K562 (cell line): ENCODE measurements at regions not wholly inside any gene's neighbourhood (a gene's known extent, or its start where the extent isn't known, plus 50 kb on each side); places are given as distances from the start of the nearest gene placed in this dataset.

Experiments
- ATAC-seq: fragments of 200-7000 bp; cut with Tn5 transposase; 3 replicates; pipeline ENCODE4 v1.9.1; 2020; ENCODE audit warnings: moderate library complexity
- BruUV-seq: library from RNA; stranded (reverse); fragments of 400-500 nt; replicated peaks from 2 replicates; lab custom pipeline; 2021; lab: Mats Ljungman, UMichigan
- CTCF ChIA-PET: fragments of 300-600 bp; formaldehyde crosslinking; extraction: SDS; loops from one replicate; lab custom pipeline; 2021; ENCODE audit warnings: low intra/inter-chr PET ratio; lab: Yijun Ruan, JAX
- POLR2A ChIA-PET: fragments of 300-600, 350-650 bp; sonication (Branson Sonifier 250); formaldehyde crosslinking; extraction: SDS; loops from one replicate; lab custom pipeline; 2021; ENCODE audit warnings: antibody characterized with exemption, inconsistent platforms; lab: Yijun Ruan, JAX
- DNase-seq, 4 experiments: peaks; one replicate each; pipeline versions ENCODE4 v3.0.0 to v3.0.0-alpha.2; 2011 to 2018; ENCODE audit warnings: low spot score in 3 of 4, mixed read lengths in 3 of 4; ENCODE audit errors: extremely low read depth in 1 of 4
- FAIRE-seq: peaks from 2 replicates; lab custom pipeline; 2011; peaks lifted over from hg19 to GRCh38; lab: Jason Lieb, UNC
- H2AFZ ChIP-seq: 2 replicates; pipeline ENCODE4 v1.6.0; 2011; ENCODE audit warnings: low read depth, low read length, control low read depth, inconsistent platforms
- H3K27ac ChIP-seq: fragments of 200-600 bp; 3 replicates; pipeline ENCODE4 v1.8.0; 2011; ENCODE audit warnings: low read depth, mild to moderate bottlenecking, control low read depth, inconsistent platforms, low read length, moderate library complexity, mixed read lengths; ENCODE audit errors: extremely low read depth
- H3K27me3 ChIP-seq, 2 experiments: fragments of 300-600 bp in 1 of 2; 2 replicates in 1 of 2; 3 replicates in 1 of 2; pipeline versions ENCODE4 v1.6.0 to v1.8.0; 2011; ENCODE audit warnings: inconsistent platforms in 2 of 2, low read length in 2 of 2, mild to moderate bottlenecking in 1 of 2, mixed read lengths in 1 of 2, moderate library complexity in 1 of 2; ENCODE audit not compliant: control insufficient read depth in 2 of 2, insufficient read depth in 2 of 2
- H3K36me3 ChIP-seq: fragments of 300-600 bp; 3 replicates; pipeline ENCODE4 v1.8.0; 2011; ENCODE audit warnings: mild to moderate bottlenecking, low read length, inconsistent platforms; ENCODE audit not compliant: control insufficient read depth, insufficient read depth
- H3K4me1 ChIP-seq, 2 experiments: fragments of 200-600 bp in 1 of 2; replicated peaks in 1 of 2; 2 replicates in 1 of 2; 3 replicates in 1 of 2; pipeline versions ENCODE4 v1.5.1 to v1.8.0; 2011; ENCODE audit warnings: inconsistent platforms in 2 of 2, low read length in 2 of 2, mild to moderate bottlenecking in 1 of 2, mixed read lengths in 1 of 2, moderate library complexity in 1 of 2; ENCODE audit not compliant: control insufficient read depth in 2 of 2, insufficient read depth in 2 of 2
- H3K4me2 ChIP-seq: 2 replicates; pipeline ENCODE4 v1.6.1; 2011; ENCODE audit warnings: low read length, control low read depth, inconsistent platforms, mixed read lengths; ENCODE audit not compliant: insufficient read depth
- H3K4me3 ChIP-seq: fragments of 200-600 bp; sonication (generic), shearing (Covaris generic); 2 replicates; pipeline ENCODE4 v1.5.1; 2016; ENCODE audit warnings: control low read depth, inconsistent platforms
- H3K79me2 ChIP-seq: fragments of 200-600 bp; 3 replicates; pipeline ENCODE4 v1.8.0; 2011; ENCODE audit warnings: low read length, inconsistent platforms; ENCODE audit not compliant: control insufficient read depth, insufficient read depth
- H3K9ac ChIP-seq, 2 experiments: 2 replicates each; pipeline versions ENCODE4 v1.6.0 to v1.6.1; 2011; ENCODE audit warnings: low read depth in 2 of 2, low read length in 2 of 2, control low read depth in 1 of 2, inconsistent platforms in 1 of 2, mild to moderate bottlenecking in 1 of 2, mixed read lengths in 1 of 2; ENCODE audit not compliant: insufficient read depth in 1 of 2
- H3K9me1 ChIP-seq: one replicate; pipeline ENCODE4 v1.6.0; 2011; ENCODE audit warnings: inconsistent platforms, mild to moderate bottlenecking, low read length, moderate library complexity; ENCODE audit not compliant: control insufficient read depth, insufficient read depth
- H3K9me3 ChIP-seq: replicated peaks from 2 replicates; pipeline ENCODE4 v1.5.1; 2011; ENCODE audit warnings: low read depth, low read length, inconsistent platforms; ENCODE audit not compliant: control insufficient read depth, insufficient read depth
- H4K20me1 ChIP-seq: replicated peaks from 2 replicates; pipeline ENCODE4 v1.6.1; 2011; ENCODE audit warnings: low read length, inconsistent platforms, mixed read lengths; ENCODE audit not compliant: control insufficient read depth, insufficient read depth
- GATAD2B ChIP-seq: fragments of 450-650 bp; IDR thresholded peaks from 2 replicates; pipeline ENCODE4 v1.6.1; 2017; ENCODE audit warnings: mild to moderate bottlenecking, borderline replicate concordance
- KAT2B ChIP-seq: IDR thresholded peaks from one replicate; pipeline ENCODE4 v1.6.1; 2012; ENCODE audit warnings: low read depth, mild to moderate bottlenecking, control low read depth, inconsistent platforms, low read length, moderate library complexity
- RBFOX2 ChIP-seq: fragments of 200-400 bp; formaldehyde crosslinking; IDR thresholded peaks from 2 replicates; pipeline ENCODE4 v1.6.1; 2017; ENCODE audit warnings: low read depth, mild to moderate bottlenecking, low read length, moderate library complexity
- RHOXF2B ChIP-seq: fragments of 250-450 bp; sonication (Bioruptor Pico); conservative IDR thresholded peaks from 2 replicates; pipeline ENCODE4 v1.5.1; 2021
- ZNF277 ChIP-seq: fragments of 250-450 bp; sonication (Bioruptor Pico); IDR thresholded peaks from 2 replicates; pipeline ENCODE4 v1.8.0; 2022; ENCODE audit warnings: inconsistent platforms, mild to moderate bottlenecking, moderate library complexity, borderline replicate concordance
- ZNF717 ChIP-seq: fragments of 250-450 bp; sonication (Bioruptor Pico); IDR thresholded peaks from 2 replicates; pipeline ENCODE4 v1.5.0; 2021
- WGBS: fragments of 100-300 bp; shearing (Covaris generic); methylation state at CpG from one replicate; pipeline ENCODE4 v1.1.6; 2016; ENCODE audit warnings: low coverage, mixed read lengths; ENCODE audit not compliant: insufficient coverage; ENCODE audit errors: missing lambda C conversion rate; 5-methylcytosine and 5-hydroxymethylcytosine counted together
- in situ Hi-C: fragments of 300-500 bp; cut with MboI; formaldehyde crosslinking; loops from 4 replicates; pipeline ENCODE4 v1.15.0; 2018; ENCODE audit warnings: inconsistent platforms, mixed read lengths
- intact Hi-C: fragments of 100-400 bp; cut with micrococcal nuclease; formaldehyde crosslinking; loops from 2 replicates; pipeline ENCODE4 v1.14.2; 2022

GRCh38 chr3:194772241-194773000 is 86.7 kb downstream of the FAM43A start (continued):
- TF ChIP-seq ZNF277 (CRISPR knock-in tag), result no peak

- in situ Hi-C loops (no loop called here), intact Hi-C loops (no loop called here)
- Histone ChIP-seq H3K79me2 (no peaks in the 10 kb centered on the region), H3K9me1 (no peaks in the 10 kb centered on the region), H3K27me3 (peaks cover 6 to 43% of the 10 kb centered on the region in 2 experiments; a peak in 4 of 5 replicates), H3K27ac (no peak overlapping the region), H3K36me3 (no peaks in the 10 kb centered on the region), H3K9ac (no peak overlapping the region), H3K9me3 (no peaks in the 10 kb centered on the region), H3K4me3 (no peak overlapping the region), H3K4me2 (no peak overlapping the region), H4K20me1 (0 out of 2 replicates have a peak, but pooled peaks cover 5% of the 10 kb centered on the region), H2AFZ (no peak overlapping the region), H3K4me1 (peaks cover 4 to 8% of the 10 kb centered on the region in 2 experiments; a peak in 2 of 5 replicates)
- 2% methylated on average over 5 of the region's 5 CpGs for WGBS
- DNase-seq (no peak), ATAC-seq (no peak), FAIRE-seq (no peak)
- no peak for TF ChIP-seq GATAD2B
- TF ChIP-seq RHOXF2B (CRISPR knock-in tag), result no peak
- no peak for TF ChIP-seq ZNF717 (CRISPR knock-in tag)
- TF ChIP-seq RBFOX2, result no peak
- no peak for TF ChIP-seq KAT2B
- ChIA-PET POLR2A (no interaction called here), CTCF (no interaction called here)
- BruUV-seq, result no TSS peak
Measured at GRCh38 chr3:194773216-194773615, 87.5 kb downstream of the FAM43A start.
